ENCODE measurements at regions not wholly inside any gene's neighbourhood (a gene's known extent, or its start where the extent isn't known, plus 50 kb on each side); places are given as distances from the start of the nearest gene placed in this dataset.

DNA sequence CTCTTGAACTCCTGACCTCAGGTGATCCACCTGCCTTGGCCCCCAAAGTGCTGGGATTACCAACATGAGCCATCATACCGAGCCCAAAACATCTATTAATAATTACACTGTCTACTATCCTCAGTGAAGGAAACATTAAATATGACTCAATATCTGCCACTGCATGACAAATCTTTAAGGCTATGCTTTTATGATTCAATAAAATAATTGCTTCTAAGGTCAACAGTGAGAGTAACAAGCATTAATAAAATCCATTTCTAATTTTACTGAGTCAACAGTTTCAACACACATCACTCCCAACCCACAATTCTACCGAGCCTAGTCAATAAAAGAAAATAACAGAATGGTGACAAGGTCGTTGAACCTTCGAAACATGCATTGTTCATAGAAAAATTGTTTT lies 125.5 kb upstream of the CHRM3 start:
- Histone ChIP-seq H3K27ac (ENCODE audit: extremely low read length, insufficient read depth, low read length) (no peak overlapping the region), H3K79me2 (ENCODE audit: insufficient read depth, low read length) (no peaks in the 10 kb centered on the region), H3K4me2 (ENCODE audit: low read depth, low read length) (no peak overlapping the region), H4K20me1 (ENCODE audit: insufficient read depth, low read length) (no peaks in the 10 kb centered on the region), H3K4me3 (replicated peaks in 1 of 3; ENCODE audit: insufficient read depth in 1 of 3, low read depth in 2 of 3, low read length in 3 of 3) (no peak overlapping the region), H3K9ac (ENCODE audit: insufficient read depth, low read depth, low read length) (no peak overlapping the region), H2AFZ (ENCODE audit: low read length) (no peak overlapping the region), H3K27me3 (ENCODE audit: control insufficient read depth in 1 of 2, insufficient read depth in 2 of 2, low read length in 2 of 2) (no peaks in the 10 kb centered on the region), H3K36me3 (replicated peaks in 1 of 2; ENCODE audit: control insufficient read depth in 1 of 2, insufficient read depth in 2 of 2, low read length in 2 of 2) (no peaks in the 10 kb centered on the region), H3K9me3 (ENCODE audit: low read length) (peaks cover 72% of the 10 kb centered on the region), H3K4me1 (ENCODE audit: insufficient read depth, low read length) (no peaks in the 10 kb centered on the region)
- POLR2A ChIA-PET = no interaction called here
- DNase-seq (ENCODE audit: low spot score) (no peak), FAIRE-seq (no peak), ATAC-seq (no peak)
- WGBS (ENCODE audit: low lambda C conversion rate) = 0% methylated on average over 4 of the region's 4 CpGs
- CTCF ChIA-PET (ENCODE audit: low intra/inter-chr PET ratio, low total read pairs) = no interaction called here
- no TSS peak for BruUV-seq (replicated peaks)
- intact Hi-C loops (cut with micrococcal nuclease; ENCODE audit: unreplicated experiment) = no loop called here
- in situ Hi-C loops (cut with HindIII; ENCODE audit: extremely low pct_ligation_motif_present, low pct_unique_long_range_greater_than_20kb) = no loop called here
- TF ChIP-seq ZNF205 (CRISPR knock-in tag; IDR thresholded peaks at IDR 0.05) = no peak
- no peak for TF ChIP-seq SMAD1 (CRISPR knock-in tag; IDR thresholded peaks at IDR 0.05; ENCODE audit: borderline replicate concordance, low read depth)
- TF ChIP-seq ZNF589 (CRISPR knock-in tag; conservative IDR thresholded peaks at IDR 0.05) = no peak
- TF ChIP-seq, protein P1, sequence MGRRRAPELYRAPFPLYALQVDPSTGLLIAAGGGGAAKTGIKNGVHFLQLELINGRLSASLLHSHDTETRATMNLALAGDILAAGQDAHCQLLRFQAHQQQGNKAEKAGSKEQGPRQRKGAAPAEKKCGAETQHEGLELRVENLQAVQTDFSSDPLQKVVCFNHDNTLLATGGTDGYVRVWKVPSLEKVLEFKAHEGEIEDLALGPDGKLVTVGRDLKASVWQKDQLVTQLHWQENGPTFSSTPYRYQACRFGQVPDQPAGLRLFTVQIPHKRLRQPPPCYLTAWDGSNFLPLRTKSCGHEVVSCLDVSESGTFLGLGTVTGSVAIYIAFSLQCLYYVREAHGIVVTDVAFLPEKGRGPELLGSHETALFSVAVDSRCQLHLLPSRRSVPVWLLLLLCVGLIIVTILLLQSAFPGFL (CRISPR knock-in tag; IDR thresholded peaks at IDR 0.05) = no peak
- TF ChIP-seq ZSCAN29 (CRISPR knock-in tag; conservative IDR thresholded peaks at IDR 0.05) = no peak
- no peak for TF ChIP-seq ARNT (IDR thresholded peaks at IDR 0.05)
- no peak for TF ChIP-seq TRIM24 (CRISPR knock-in tag; IDR thresholded peaks at IDR 0.05)
- TF ChIP-seq, protein P2, sequence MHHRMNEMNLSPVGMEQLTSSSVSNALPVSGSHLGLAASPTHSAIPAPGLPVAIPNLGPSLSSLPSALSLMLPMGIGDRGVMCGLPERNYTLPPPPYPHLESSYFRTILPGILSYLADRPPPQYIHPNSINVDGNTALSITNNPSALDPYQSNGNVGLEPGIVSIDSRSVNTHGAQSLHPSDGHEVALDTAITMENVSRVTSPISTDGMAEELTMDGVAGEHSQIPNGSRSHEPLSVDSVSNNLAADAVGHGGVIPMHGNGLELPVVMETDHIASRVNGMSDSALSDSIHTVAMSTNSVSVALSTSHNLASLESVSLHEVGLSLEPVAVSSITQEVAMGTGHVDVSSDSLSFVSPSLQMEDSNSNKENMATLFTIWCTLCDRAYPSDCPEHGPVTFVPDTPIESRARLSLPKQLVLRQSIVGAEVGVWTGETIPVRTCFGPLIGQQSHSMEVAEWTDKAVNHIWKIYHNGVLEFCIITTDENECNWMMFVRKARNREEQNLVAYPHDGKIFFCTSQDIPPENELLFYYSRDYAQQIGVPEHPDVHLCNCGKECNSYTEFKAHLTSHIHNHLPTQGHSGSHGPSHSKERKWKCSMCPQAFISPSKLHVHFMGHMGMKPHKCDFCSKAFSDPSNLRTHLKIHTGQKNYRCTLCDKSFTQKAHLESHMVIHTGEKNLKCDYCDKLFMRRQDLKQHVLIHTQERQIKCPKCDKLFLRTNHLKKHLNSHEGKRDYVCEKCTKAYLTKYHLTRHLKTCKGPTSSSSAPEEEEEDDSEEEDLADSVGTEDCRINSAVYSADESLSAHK (CRISPR knock-in tag; IDR thresholded peaks at IDR 0.05; ENCODE audit: borderline replicate concordance) = no peak
- TF ChIP-seq, protein P3, sequence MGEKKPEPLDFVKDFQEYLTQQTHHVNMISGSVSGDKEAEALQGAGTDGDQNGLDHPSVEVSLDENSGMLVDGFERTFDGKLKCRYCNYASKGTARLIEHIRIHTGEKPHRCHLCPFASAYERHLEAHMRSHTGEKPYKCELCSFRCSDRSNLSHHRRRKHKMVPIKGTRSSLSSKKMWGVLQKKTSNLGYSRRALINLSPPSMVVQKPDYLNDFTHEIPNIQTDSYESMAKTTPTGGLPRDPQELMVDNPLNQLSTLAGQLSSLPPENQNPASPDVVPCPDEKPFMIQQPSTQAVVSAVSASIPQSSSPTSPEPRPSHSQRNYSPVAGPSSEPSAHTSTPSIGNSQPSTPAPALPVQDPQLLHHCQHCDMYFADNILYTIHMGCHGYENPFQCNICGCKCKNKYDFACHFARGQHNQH (CRISPR knock-in tag; IDR thresholded peaks at IDR 0.05) = no peak
- no peak for TF ChIP-seq MLLT10 (CRISPR knock-in tag; IDR thresholded peaks at IDR 0.05)
- no peak for TF ChIP-seq ZNF780A (CRISPR knock-in tag; IDR thresholded peaks at IDR 0.05)
- TF ChIP-seq, protein P4, sequence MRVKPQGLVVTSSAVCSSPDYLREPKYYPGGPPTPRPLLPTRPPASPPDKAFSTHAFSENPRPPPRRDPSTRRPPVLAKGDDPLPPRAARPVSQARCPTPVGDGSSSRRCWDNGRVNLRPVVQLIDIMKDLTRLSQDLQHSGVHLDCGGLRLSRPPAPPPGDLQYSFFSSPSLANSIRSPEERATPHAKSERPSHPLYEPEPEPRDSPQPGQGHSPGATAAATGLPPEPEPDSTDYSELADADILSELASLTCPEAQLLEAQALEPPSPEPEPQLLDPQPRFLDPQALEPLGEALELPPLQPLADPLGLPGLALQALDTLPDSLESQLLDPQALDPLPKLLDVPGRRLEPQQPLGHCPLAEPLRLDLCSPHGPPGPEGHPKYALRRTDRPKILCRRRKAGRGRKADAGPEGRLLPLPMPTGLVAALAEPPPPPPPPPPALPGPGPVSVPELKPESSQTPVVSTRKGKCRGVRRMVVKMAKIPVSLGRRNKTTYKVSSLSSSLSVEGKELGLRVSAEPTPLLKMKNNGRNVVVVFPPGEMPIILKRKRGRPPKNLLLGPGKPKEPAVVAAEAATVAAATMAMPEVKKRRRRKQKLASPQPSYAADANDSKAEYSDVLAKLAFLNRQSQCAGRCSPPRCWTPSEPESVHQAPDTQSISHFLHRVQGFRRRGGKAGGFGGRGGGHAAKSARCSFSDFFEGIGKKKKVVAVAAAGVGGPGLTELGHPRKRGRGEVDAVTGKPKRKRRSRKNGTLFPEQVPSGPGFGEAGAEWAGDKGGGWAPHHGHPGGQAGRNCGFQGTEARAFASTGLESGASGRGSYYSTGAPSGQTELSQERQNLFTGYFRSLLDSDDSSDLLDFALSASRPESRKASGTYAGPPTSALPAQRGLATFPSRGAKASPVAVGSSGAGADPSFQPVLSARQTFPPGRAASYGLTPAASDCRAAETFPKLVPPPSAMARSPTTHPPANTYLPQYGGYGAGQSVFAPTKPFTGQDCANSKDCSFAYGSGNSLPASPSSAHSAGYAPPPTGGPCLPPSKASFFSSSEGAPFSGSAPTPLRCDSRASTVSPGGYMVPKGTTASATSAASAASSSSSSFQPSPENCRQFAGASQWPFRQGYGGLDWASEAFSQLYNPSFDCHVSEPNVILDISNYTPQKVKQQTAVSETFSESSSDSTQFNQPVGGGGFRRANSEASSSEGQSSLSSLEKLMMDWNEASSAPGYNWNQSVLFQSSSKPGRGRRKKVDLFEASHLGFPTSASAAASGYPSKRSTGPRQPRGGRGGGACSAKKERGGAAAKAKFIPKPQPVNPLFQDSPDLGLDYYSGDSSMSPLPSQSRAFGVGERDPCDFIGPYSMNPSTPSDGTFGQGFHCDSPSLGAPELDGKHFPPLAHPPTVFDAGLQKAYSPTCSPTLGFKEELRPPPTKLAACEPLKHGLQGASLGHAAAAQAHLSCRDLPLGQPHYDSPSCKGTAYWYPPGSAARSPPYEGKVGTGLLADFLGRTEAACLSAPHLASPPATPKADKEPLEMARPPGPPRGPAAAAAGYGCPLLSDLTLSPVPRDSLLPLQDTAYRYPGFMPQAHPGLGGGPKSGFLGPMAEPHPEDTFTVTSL (CRISPR knock-in tag; IDR thresholded peaks at IDR 0.05; ENCODE audit: borderline replicate concordance) = no peak
- TF ChIP-seq, protein P5, sequence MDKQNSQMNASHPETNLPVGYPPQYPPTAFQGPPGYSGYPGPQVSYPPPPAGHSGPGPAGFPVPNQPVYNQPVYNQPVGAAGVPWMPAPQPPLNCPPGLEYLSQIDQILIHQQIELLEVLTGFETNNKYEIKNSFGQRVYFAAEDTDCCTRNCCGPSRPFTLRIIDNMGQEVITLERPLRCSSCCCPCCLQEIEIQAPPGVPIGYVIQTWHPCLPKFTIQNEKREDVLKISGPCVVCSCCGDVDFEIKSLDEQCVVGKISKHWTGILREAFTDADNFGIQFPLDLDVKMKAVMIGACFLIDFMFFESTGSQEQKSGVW (CRISPR knock-in tag; IDR thresholded peaks at IDR 0.05; ENCODE audit: borderline replicate concordance) = no peak
- TF ChIP-seq MYNN (CRISPR knock-in tag; IDR thresholded peaks at IDR 0.05; ENCODE audit: low read depth) = no peak
